ENCODE measurements at regions not wholly inside any gene's neighbourhood (a gene's known extent, or its start where the extent isn't known, plus 50 kb on each side); places are given as distances from the start of the nearest gene placed in this dataset.

DNA sequence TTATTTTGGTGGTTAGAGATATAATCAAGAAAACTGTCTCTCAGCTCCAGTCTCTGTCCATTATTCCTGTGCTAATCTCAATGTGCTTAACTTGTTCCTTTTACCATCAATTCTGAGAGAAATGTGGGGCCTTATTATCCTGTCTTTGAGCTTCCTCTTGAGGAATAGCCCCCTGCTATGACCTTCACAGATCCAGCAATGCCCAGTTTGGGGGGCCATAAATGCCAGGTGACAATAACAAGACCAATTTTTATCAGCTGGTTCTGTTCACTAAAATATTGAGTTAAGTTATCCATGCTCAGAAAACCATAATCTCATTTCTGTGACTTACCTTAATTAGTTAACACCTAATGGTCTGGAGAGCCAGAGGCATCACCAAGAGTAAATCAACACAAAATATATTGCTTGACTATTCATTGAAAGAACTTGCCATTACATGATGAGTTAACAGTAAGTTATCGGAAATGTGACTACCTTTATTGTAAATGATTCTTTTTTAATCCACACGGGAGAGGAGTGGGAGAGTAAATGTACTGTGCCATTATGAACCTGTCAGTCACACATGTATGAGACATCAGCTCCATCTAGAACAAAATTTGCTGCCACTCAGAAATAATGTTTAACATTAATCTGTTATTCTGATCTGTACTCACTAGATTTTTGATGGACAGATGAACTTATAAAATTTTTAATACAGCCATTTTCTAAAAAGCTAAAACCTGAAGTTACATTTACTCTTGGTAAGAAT lies 149.7 kb downstream of the ID4 start:
- Mint-ChIP-seq H3K27ac (no peak overlapping the region), H3K4me3 (no peak overlapping the region), H3K36me3 (ENCODE audit: low read depth) (no peaks in the 10 kb centered on the region), H3K9me3 (no peaks in the 10 kb centered on the region), H3K4me1 (ENCODE audit: low read depth) (no peaks in the 10 kb centered on the region), H3K27me3 (ENCODE audit: insufficient read depth) (peaks cover 2% of the 10 kb centered on the region)
- intact Hi-C loops (cut with micrococcal nuclease) = no loop called here
- DNase-seq (ENCODE audit: low spot score) = no peak

DNA sequence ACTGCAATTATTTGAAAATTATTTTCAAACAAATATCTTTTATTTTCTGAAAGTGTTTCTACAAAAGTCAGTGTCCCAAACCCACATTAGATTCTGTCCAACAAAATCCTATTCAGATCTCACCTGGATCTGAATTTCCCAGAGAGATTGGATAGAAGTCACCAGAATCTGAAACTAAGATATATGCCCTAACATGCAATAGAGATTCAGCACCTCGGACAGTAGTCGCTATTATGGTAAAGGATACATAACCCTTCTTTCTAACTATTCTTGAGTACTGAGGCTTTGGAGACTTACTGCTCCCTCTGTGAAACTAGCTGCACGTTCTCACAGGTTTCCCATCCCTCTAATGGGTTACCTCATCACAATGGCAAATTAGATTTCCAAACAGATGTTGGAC lies 151.4 kb downstream of the ID4 start:
- no peak for DNase-seq (ENCODE audit: low spot score)
- intact Hi-C loops (cut with micrococcal nuclease) = no loop called here
- Mint-ChIP-seq H3K4me1 (ENCODE audit: low read depth) (no peaks in the 10 kb centered on the region), H3K27me3 (ENCODE audit: insufficient read depth) (peaks cover 2% of the 10 kb centered on the region), H3K36me3 (ENCODE audit: low read depth) (no peaks in the 10 kb centered on the region), H3K9me3 (no peaks in the 10 kb centered on the region), H3K4me3 (no peak overlapping the region), H3K27ac (no peak overlapping the region)

DNA sequence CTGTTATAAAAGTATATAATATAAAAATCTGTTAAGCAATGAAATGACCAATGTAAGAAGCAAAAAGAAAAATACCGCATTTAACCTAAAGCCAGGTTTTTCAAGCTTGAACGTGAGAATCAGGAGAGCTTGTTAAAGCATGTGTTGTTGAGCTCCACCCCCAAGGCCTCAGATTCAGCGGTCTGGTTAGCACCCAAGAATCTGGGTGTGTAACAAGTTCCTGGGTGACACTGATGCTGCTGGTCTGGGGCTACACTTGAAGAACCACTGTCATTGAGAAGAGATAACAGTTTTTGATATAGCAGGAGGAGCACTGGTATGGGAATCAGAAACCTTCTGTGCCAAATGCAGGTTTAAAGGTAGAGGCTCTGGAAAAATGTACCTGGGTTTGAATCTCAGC lies 154.0 kb downstream of the ID4 start:
- Mint-ChIP-seq H3K9me3 (no peaks in the 10 kb centered on the region), H3K4me1 (ENCODE audit: low read depth) (no peaks in the 10 kb centered on the region), H3K4me3 (no peak overlapping the region), H3K27ac (no peak overlapping the region), H3K27me3 (ENCODE audit: insufficient read depth) (peaks cover 2% of the 10 kb centered on the region), H3K36me3 (ENCODE audit: low read depth) (no peaks in the 10 kb centered on the region)
- intact Hi-C loops (cut with micrococcal nuclease) = no loop called here
- no peak for DNase-seq (ENCODE audit: low spot score)

DNA sequence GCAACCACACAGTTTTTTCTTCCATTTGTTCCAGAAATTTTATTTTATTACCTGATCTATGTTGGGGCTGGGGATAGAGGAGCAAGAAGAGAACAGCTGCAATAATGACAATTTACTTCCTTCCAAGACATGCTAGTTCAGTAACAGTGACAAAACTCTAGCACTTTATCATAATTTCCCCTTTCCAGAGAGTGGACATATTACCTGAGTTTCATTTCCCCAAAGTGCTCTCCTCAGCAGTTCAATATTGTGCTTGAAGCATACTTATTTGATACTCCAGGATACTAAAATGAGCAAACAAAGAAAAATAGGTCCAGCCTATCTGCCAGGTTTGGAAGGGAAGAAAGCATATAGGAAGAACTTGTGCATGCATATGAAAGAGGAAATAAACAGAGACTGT lies 157.7 kb downstream of the ID4 start:
- intact Hi-C loops (cut with micrococcal nuclease) = no loop called here
- peaks cover 3% of the 10 kb centered on the region for H3K9me3 Mint-ChIP-seq
- H3K4me3 Mint-ChIP-seq = no peak overlapping the region
- H3K4me1 Mint-ChIP-seq (ENCODE audit: low read depth) = no peaks in the 10 kb centered on the region
- no peaks in the 10 kb centered on the region for H3K27me3 Mint-ChIP-seq (ENCODE audit: insufficient read depth)
- H3K27ac Mint-ChIP-seq = no peak overlapping the region
- no peaks in the 10 kb centered on the region for H3K36me3 Mint-ChIP-seq (ENCODE audit: low read depth)
- no peak for DNase-seq (ENCODE audit: low spot score)

DNA sequence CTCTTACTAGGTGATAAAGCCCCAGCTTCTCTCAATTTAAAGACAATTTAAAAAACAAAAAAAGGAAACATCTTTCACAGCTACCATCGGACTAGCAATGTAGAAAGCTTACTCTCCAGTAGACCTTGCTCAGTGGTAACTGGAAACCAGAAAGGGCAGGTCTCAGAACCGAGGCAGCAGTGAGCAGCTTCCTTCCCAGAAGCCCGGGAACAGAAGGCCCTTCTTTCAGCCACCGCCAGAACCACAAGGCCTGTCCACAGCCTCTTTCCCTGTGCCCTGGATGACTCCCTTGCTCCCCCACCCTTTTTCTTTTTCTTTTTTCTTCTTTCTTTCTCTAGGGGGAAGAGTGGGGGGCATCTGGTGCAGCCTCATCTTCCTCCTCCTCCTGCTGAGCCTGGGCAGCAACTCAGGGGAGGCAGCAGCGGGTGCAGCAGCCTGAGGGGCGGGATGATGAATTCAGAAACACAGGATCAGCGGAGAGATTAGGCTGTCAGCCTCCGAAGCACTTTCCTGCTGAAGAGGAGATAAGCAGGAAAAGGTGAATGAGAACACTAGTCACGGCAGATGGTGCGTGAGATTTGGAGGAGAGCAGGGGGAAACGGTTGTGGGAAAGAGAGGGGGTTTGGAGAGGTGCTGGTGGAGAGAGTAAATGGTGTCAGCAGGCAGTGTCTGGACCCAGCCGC lies 158.5 kb downstream of the ID4 start:
- intact Hi-C loops (cut with micrococcal nuclease) = no loop called here
- H3K36me3 Mint-ChIP-seq (ENCODE audit: low read depth) = no peaks in the 10 kb centered on the region
- peaks cover 5% of the 10 kb centered on the region for H3K9me3 Mint-ChIP-seq
- no peaks in the 10 kb centered on the region for H3K4me1 Mint-ChIP-seq (ENCODE audit: low read depth)
- no peak overlapping the region for H3K4me3 Mint-ChIP-seq
- no peak overlapping the region for H3K27ac Mint-ChIP-seq
- no peak for DNase-seq (ENCODE audit: low spot score)
- no peaks in the 10 kb centered on the region for H3K27me3 Mint-ChIP-seq (ENCODE audit: insufficient read depth)

DNA sequence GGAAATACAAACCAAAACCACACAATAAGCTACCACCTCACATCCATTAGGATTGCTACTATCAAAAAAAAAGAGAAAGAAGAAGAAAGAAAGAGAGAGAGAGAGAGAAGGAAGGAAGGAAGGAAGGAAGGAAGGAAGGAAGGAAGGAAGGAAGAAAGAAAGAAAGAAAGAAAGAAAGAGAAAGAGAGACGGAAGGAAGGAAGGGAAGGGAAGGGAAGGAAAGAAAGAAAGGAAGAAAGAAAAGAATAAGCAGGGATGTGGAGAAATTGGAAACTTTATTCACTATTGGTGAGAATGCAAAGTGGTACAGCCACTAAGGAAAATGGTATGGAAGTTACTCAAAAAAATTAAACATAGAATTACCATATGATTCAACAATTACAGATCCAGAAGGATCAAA lies 159.9 kb downstream of the ID4 start:
- H3K4me3 Mint-ChIP-seq = no peak overlapping the region
- H3K4me1 Mint-ChIP-seq (ENCODE audit: low read depth) = no peaks in the 10 kb centered on the region
- no peak for DNase-seq (ENCODE audit: low spot score)
- intact Hi-C loops (cut with micrococcal nuclease) = no loop called here
- no peak overlapping the region for H3K27ac Mint-ChIP-seq
- no peaks in the 10 kb centered on the region for H3K27me3 Mint-ChIP-seq (ENCODE audit: insufficient read depth)
- H3K36me3 Mint-ChIP-seq (ENCODE audit: low read depth) = no peaks in the 10 kb centered on the region
- H3K9me3 Mint-ChIP-seq = peaks cover 8% of the 10 kb centered on the region

DNA sequence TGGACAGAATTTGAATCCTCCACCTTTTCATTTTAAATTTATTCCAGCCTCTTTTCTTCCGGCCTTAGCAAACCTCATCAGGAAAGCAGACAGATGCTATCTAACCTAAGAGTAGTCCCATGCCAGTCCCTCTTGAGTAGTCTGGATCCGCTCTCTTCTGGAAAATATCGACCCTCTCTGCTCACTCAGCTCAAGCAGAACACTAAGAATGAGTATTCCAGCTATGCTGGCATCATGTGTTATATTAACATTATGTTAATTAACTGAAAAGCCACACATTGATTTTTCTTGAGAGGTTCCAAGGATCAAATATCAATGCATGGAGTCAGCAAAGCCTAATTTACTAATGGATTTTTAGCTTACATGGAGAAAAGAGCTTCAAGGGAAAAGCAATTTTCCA lies 161.4 kb downstream of the ID4 start:
- H3K9me3 Mint-ChIP-seq = peaks cover 8% of the 10 kb centered on the region
- intact Hi-C loops (cut with micrococcal nuclease) = no loop called here
- H3K36me3 Mint-ChIP-seq (ENCODE audit: low read depth) = no peaks in the 10 kb centered on the region
- H3K4me1 Mint-ChIP-seq (ENCODE audit: low read depth) = no peaks in the 10 kb centered on the region
- no peak for DNase-seq (ENCODE audit: low spot score)
- H3K4me3 Mint-ChIP-seq = no peak overlapping the region
- H3K27ac Mint-ChIP-seq = no peak overlapping the region
- H3K27me3 Mint-ChIP-seq (ENCODE audit: insufficient read depth) = no peaks in the 10 kb centered on the region

DNA sequence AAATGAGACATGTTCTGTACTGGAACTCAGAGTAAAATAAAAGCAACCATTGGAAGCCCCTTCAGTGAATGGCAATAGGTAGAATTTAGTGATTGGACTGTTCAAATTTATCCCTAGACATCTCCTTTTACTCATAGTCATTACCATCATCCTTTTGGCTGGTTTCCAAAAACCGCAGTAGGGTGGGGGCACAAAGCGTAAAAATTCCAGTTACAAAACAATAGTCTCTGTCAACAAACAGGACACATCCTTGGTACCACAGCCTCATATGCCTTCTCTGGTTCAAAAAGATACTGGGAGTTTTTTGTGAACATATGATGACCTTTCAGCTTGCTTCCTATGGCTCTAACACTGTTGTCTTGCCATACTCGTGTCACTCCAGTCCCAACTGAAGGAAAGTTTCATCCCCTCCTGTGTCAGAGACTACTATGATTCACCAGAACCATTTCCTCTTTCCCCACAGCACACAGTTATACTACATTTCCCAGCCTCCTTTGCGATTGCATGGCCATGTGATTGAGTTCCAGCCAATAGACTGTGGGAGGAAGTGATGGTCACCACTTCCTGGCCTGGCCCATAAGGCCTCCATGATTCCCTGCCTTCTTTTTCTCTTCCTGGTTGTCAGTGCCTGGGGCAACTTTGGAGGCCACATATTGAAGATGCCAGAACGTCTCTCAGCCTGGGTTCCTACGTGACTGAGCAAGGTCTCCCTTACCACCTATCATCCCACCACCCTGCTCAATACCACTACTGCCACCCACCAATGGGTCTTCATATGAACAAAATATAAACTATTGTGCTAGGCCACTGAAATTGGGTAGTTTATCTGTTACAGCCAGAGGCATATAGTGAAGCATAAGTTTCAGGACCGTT lies 162.4 kb downstream of the ID4 start:
- DNase-seq (ENCODE audit: low spot score) = no peak
- H3K27me3 Mint-ChIP-seq (ENCODE audit: insufficient read depth) = no peaks in the 10 kb centered on the region
- no peak overlapping the region for H3K27ac Mint-ChIP-seq
- no peaks in the 10 kb centered on the region for H3K36me3 Mint-ChIP-seq (ENCODE audit: low read depth)
- intact Hi-C loops (cut with micrococcal nuclease) = no loop called here
- no peak overlapping the region for H3K4me3 Mint-ChIP-seq
- H3K4me1 Mint-ChIP-seq (ENCODE audit: low read depth) = no peaks in the 10 kb centered on the region
- peaks cover 8% of the 10 kb centered on the region for H3K9me3 Mint-ChIP-seq

DNA sequence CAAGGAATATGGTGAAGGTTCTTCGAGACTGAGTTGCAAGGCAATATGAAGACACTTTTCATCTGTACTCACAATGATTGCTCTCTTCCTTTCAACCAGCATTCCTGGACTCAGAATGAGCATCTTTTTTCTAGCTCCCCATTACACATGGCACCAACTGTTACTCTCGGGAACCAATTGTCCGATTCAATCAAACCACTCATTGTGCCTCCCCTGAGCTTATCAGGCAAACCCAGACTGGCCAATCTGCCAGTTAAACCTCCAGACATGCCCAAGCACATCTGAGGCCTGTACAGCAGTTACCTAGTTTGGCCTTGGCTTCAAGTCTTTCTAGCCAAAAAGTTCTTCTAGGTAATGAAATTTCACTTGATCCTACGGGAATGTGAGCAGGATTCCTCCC lies 164.1 kb downstream of the ID4 start:
- no peak overlapping the region for H3K27ac Mint-ChIP-seq
- no peaks in the 10 kb centered on the region for H3K27me3 Mint-ChIP-seq (ENCODE audit: insufficient read depth)
- intact Hi-C loops (cut with micrococcal nuclease) = no loop called here
- DNase-seq (ENCODE audit: low spot score) = no peak
- no peaks in the 10 kb centered on the region for H3K36me3 Mint-ChIP-seq (ENCODE audit: low read depth)
- no peak overlapping the region for H3K4me3 Mint-ChIP-seq
- H3K4me1 Mint-ChIP-seq (ENCODE audit: low read depth) = no peaks in the 10 kb centered on the region
- peaks cover 8% of the 10 kb centered on the region for H3K9me3 Mint-ChIP-seq

DNA sequence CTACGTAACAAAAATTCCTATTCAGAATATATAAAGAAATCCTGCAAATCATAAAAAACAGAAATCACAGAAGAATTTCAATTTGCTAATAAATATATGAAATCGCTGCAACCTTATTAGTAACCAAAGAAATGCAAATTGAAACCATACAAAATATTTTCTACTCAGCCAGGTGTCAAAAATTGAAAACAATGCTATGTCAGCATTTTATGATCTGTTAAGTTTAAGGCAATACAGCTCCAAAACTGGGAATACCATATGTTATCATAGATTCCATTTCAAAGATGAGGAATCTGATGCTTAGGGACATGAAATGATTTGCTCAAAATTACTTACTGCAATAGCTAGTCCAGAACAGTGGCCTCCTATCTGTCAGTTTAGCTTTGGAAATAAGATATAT lies 168.9 kb downstream of the ID4 start:
- peaks cover 2% of the 10 kb centered on the region for H3K27me3 Mint-ChIP-seq (ENCODE audit: insufficient read depth)
- peaks cover 4% of the 10 kb centered on the region for H3K9me3 Mint-ChIP-seq
- no peak overlapping the region for H3K27ac Mint-ChIP-seq
- H3K4me3 Mint-ChIP-seq = no peak overlapping the region
- H3K4me1 Mint-ChIP-seq (ENCODE audit: low read depth) = no peaks in the 10 kb centered on the region
- DNase-seq (ENCODE audit: low spot score) = no peak
- H3K36me3 Mint-ChIP-seq (ENCODE audit: low read depth) = no peaks in the 10 kb centered on the region
- intact Hi-C loops (cut with micrococcal nuclease) = no loop called here

DNA sequence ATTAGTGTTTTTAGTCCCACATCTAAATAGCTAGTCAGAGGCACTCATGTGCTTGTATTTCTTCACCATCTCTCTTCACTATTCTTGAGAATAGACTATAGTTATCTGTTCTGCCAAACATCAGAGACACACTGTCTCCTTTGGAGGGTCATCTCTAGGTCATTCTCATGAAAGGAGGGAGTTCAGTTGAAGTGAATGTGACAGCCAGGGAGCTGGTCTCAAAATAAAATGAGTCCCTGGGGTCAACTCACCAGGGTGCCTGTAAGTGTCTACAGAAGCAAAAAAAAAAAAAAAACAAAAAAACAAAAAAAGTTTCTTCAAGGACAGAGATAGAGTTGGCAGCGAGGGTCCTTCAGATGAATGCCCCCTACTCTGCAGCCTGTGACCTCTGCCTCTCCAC lies 171.0 kb downstream of the ID4 start:
- no peaks in the 10 kb centered on the region for H3K9me3 Mint-ChIP-seq
- no peak overlapping the region for H3K27ac Mint-ChIP-seq
- H3K36me3 Mint-ChIP-seq (ENCODE audit: low read depth) = no peaks in the 10 kb centered on the region
- no peaks in the 10 kb centered on the region for H3K4me1 Mint-ChIP-seq (ENCODE audit: low read depth)
- DNase-seq (ENCODE audit: low spot score) = no peak
- H3K27me3 Mint-ChIP-seq (ENCODE audit: insufficient read depth) = peaks cover 2% of the 10 kb centered on the region
- no peak overlapping the region for H3K4me3 Mint-ChIP-seq
- intact Hi-C loops (cut with micrococcal nuclease) = no loop called here

DNA sequence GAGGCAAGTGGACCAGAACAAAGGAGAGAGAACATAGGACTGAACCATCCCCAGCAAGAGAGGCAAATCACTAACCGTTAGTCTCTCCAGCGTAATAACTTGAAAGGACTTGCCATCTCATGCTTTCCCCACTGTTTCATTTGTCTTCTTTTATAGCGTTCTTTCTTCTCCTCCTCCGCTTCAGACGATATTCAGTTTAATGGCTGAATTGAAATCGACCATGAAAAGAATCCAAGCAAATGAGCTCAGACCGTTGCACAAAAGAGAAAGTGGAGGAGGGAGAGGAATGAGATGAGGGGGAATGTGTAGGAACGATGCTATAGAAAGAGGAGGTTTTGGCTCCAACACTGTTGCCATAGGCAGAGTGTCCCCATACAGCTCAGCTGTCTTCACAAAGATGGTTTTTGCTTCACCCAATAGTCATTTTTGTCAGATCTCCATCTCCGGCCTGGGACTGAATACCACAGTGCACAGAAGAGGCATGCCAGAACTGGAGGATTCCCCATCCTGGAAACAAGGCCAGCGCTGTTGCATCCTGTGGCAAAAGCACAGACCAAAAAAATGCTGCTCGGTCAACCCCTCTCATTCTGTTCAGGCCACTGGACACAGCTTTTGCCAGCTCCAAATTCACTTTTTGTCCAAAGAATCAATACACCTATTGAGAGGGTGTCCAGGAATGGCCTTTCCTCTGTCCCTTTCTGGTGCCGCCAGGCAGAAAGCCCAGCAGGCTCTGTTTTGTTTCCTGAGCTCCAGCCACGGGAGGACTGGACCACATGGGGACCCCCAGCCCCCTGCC lies 176.1 kb downstream of the ID4 start:
- Mint-ChIP-seq H3K9me3 (no peaks in the 10 kb centered on the region), H3K4me3 (no peak overlapping the region), H3K27me3 (ENCODE audit: insufficient read depth) (peaks cover 7% of the 10 kb centered on the region), H3K27ac (no peak overlapping the region), H3K4me1 (ENCODE audit: low read depth) (no peaks in the 10 kb centered on the region), H3K36me3 (ENCODE audit: low read depth) (no peaks in the 10 kb centered on the region)
- no peak for DNase-seq (ENCODE audit: low spot score)
- intact Hi-C loops (cut with micrococcal nuclease) = no loop called here
